HL-60 (cell line): ENCODE measurements at regions not wholly inside any gene's neighbourhood (a gene's known extent, or its start where the extent isn't known, plus 50 kb on each side); places are given as distances from the start of the nearest gene placed in this dataset.

ENCODE experiments used
- DNase-seq, 2 experiments: peaks; one replicate each; pipeline ENCODE4 v3.0.0-alpha.2; 2010 to 2020; ENCODE audit warnings: low read depth in 1 of 2, low spot score in 1 of 2
- H3K27ac ChIP-seq: fragments of 250-450 bp; sonication (Bioruptor Pico); replicated peaks from 2 replicates; pipeline ENCODE4 v1.5.1; 2020; ENCODE audit warnings: mild to moderate bottlenecking, moderate library complexity
- H3K27me3 ChIP-seq: fragments of 250-450 bp; sonication (Bioruptor Pico); 2 replicates; pipeline ENCODE4 v1.5.1; 2021; ENCODE audit warnings: mild to moderate bottlenecking, moderate library complexity; ENCODE audit not compliant: insufficient read depth, poor library complexity, severe bottlenecking
- H3K4me3 ChIP-seq: replicated peaks from 2 replicates; pipeline ENCODE4 v1.5.1; 2011; ENCODE audit warnings: mild to moderate bottlenecking, control low read depth, low read length; ENCODE audit not compliant: insufficient read depth
- GABPA ChIP-seq: IDR thresholded peaks from 2 replicates; pipeline ENCODE4 v1.6.1; 2012; ENCODE audit warnings: low read depth
- POLR2AphosphoS5 ChIP-seq: IDR thresholded peaks from 2 replicates; pipeline ENCODE4 v1.6.1; 2012; ENCODE audit warnings: low read depth
- SPI1 ChIP-seq: IDR thresholded peaks from 2 replicates; pipeline ENCODE4 v1.6.1; 2012; ENCODE audit warnings: low read depth, mild to moderate bottlenecking, borderline replicate concordance
- TF ChIP-seq, protein P1 (sequence below): IDR thresholded peaks from one replicate; pipeline ENCODE4 v1.5.1; 2011; ENCODE audit warnings: low read length, control low read depth, inconsistent platforms; ENCODE audit not compliant: insufficient read depth
- TF ChIP-seq, protein P2 (sequence below): IDR thresholded peaks from 2 replicates; pipeline ENCODE4 v1.6.1; 2012; ENCODE audit warnings: low read depth; ENCODE audit not compliant: insufficient replicate concordance

DNA sequence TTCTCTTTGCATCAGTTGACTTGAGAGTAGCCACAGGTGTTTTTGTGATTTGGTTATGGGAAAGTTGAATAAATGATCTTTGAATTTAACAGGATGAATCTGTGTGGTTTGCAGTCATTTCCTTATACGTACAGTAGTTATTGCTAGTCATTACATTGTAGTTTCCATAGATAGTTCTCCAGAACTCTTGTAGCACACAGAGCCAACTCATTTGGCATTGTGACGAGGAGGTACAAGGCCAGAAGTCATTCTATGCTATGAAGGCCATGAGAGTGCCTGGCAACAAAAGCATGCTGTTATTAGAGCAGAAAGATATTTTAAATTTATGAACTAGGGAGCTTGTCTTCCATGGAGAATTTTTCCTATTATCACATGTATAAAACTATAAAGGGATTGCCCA lies 973.0 kb upstream of the CHAC2 start:
- no peak for DNase-seq
- no peak overlapping the region for H3K4me3 ChIP-seq
- TF ChIP-seq SPI1: no peak
- TF ChIP-seq, protein P1, sequence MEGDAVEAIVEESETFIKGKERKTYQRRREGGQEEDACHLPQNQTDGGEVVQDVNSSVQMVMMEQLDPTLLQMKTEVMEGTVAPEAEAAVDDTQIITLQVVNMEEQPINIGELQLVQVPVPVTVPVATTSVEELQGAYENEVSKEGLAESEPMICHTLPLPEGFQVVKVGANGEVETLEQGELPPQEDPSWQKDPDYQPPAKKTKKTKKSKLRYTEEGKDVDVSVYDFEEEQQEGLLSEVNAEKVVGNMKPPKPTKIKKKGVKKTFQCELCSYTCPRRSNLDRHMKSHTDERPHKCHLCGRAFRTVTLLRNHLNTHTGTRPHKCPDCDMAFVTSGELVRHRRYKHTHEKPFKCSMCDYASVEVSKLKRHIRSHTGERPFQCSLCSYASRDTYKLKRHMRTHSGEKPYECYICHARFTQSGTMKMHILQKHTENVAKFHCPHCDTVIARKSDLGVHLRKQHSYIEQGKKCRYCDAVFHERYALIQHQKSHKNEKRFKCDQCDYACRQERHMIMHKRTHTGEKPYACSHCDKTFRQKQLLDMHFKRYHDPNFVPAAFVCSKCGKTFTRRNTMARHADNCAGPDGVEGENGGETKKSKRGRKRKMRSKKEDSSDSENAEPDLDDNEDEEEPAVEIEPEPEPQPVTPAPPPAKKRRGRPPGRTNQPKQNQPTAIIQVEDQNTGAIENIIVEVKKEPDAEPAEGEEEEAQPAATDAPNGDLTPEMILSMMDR: no peak
- TF ChIP-seq GABPA: no peak
- TF ChIP-seq, protein P2, sequence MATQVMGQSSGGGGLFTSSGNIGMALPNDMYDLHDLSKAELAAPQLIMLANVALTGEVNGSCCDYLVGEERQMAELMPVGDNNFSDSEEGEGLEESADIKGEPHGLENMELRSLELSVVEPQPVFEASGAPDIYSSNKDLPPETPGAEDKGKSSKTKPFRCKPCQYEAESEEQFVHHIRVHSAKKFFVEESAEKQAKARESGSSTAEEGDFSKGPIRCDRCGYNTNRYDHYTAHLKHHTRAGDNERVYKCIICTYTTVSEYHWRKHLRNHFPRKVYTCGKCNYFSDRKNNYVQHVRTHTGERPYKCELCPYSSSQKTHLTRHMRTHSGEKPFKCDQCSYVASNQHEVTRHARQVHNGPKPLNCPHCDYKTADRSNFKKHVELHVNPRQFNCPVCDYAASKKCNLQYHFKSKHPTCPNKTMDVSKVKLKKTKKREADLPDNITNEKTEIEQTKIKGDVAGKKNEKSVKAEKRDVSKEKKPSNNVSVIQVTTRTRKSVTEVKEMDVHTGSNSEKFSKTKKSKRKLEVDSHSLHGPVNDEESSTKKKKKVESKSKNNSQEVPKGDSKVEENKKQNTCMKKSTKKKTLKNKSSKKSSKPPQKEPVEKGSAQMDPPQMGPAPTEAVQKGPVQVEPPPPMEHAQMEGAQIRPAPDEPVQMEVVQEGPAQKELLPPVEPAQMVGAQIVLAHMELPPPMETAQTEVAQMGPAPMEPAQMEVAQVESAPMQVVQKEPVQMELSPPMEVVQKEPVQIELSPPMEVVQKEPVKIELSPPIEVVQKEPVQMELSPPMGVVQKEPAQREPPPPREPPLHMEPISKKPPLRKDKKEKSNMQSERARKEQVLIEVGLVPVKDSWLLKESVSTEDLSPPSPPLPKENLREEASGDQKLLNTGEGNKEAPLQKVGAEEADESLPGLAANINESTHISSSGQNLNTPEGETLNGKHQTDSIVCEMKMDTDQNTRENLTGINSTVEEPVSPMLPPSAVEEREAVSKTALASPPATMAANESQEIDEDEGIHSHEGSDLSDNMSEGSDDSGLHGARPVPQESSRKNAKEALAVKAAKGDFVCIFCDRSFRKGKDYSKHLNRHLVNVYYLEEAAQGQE: no peak
- no peak for TF ChIP-seq POLR2AphosphoS5
- no peak overlapping the region for H3K27ac ChIP-seq
- no peaks in the 10 kb centered on the region for H3K27me3 ChIP-seq

DNA sequence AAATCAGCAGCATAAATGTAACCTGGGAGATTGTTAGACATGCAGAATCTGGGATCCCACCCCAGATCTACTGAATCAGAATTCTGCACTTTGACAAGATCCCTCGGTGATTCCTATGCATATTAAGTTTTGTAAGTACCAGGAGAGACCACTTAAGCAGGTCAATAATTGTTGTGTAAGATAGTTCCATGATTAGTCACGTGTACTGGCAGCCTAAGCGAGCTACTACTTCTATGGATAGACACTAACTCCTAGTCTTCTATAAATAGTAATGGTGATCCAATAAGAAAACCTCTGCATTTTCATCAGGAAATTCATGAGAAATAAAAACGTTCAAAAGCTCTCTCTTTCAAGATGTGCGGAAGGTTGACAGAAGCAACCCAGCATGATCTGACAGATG lies 988.2 kb upstream of the CHAC2 start:
- H3K27ac ChIP-seq: no peak overlapping the region
- no peak for DNase-seq
- TF ChIP-seq, protein P1: no peak
- TF ChIP-seq POLR2AphosphoS5 (no peak), SPI1 (no peak), GABPA (no peak)
- TF ChIP-seq, protein P2: no peak
- no peaks in the 10 kb centered on the region for H3K27me3 ChIP-seq
- H3K4me3 ChIP-seq: no peak overlapping the region

DNA sequence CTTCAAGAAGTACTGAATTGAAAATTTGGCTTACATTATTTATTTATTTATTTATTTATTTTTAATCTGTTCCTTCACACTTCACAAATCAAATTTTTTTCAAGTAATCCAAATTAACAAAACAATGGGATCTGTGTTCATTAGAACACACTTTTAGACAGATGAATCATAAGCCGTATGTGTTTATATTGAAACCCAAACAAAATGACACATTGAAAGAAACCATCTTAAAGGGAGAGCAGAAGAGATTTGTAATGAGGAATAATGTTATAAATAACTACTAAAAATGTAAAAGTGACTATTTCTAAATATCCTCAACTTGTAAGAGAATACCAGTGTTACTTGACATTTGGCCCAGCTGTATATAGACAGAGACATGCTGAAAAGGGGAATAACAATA lies 991.0 kb upstream of the CHAC2 start:
- Histone ChIP-seq H3K4me3 (no peak overlapping the region), H3K27ac (no peak overlapping the region), H3K27me3 (no peaks in the 10 kb centered on the region)
- DNase-seq: no peak
- no peak for TF ChIP-seq SPI1
- no peak for TF ChIP-seq GABPA
- TF ChIP-seq, protein P1: no peak
- TF ChIP-seq, protein P2: no peak
- TF ChIP-seq POLR2AphosphoS5: no peak
